ENCODE measurements at regions not wholly inside any gene's neighbourhood (a gene's known extent, or its start where the extent isn't known, plus 50 kb on each side); places are given as distances from the start of the nearest gene placed in this dataset.

GRCh38 chr12:90055071-90055470 lies 346.4 kb upstream of the ATP2B1 start:
- no peak for TF ChIP-seq EZH2 (IDR thresholded peaks at IDR 0.05; ENCODE audit: insufficient read depth, low read length)
- TF ChIP-seq, protein P1, sequence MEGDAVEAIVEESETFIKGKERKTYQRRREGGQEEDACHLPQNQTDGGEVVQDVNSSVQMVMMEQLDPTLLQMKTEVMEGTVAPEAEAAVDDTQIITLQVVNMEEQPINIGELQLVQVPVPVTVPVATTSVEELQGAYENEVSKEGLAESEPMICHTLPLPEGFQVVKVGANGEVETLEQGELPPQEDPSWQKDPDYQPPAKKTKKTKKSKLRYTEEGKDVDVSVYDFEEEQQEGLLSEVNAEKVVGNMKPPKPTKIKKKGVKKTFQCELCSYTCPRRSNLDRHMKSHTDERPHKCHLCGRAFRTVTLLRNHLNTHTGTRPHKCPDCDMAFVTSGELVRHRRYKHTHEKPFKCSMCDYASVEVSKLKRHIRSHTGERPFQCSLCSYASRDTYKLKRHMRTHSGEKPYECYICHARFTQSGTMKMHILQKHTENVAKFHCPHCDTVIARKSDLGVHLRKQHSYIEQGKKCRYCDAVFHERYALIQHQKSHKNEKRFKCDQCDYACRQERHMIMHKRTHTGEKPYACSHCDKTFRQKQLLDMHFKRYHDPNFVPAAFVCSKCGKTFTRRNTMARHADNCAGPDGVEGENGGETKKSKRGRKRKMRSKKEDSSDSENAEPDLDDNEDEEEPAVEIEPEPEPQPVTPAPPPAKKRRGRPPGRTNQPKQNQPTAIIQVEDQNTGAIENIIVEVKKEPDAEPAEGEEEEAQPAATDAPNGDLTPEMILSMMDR (IDR thresholded peaks at IDR 0.05; ENCODE audit: insufficient read depth, low read depth, low read length): no peak
- Mint-ChIP-seq H3K4me1 (ENCODE audit: low read depth, unreplicated experiment) (peaks cover 7% of the 10 kb centered on the region), H3K36me3 (ENCODE audit: low read depth, unreplicated experiment) (no peaks in the 10 kb centered on the region), H3K27me3 (ENCODE audit: low read depth, unreplicated experiment) (no peaks in the 10 kb centered on the region), H3K9me3 (ENCODE audit: unreplicated experiment) (no peaks in the 10 kb centered on the region), H3K4me3 (ENCODE audit: unreplicated experiment) (no peak overlapping the region), H3K27ac (ENCODE audit: unreplicated experiment) (no peak overlapping the region)
- no peaks in the 10 kb centered on the region for H3K79me2 ChIP-seq (ENCODE audit: insufficient read depth, low read length)
- no peaks in the 10 kb centered on the region for H4K20me1 ChIP-seq (ENCODE audit: insufficient read depth, low read length)
- no peak overlapping the region for H3K4me3 ChIP-seq (ENCODE audit: insufficient read depth, low read depth, low read length)
- H3K4me1 ChIP-seq (ENCODE audit: insufficient read depth, low read length): peaks cover 4% of the 10 kb centered on the region
- DNase-seq (ENCODE audit: low read depth) (no peak), FAIRE-seq (no peak)
- no peaks in the 10 kb centered on the region for H3K9me3 ChIP-seq (ENCODE audit: insufficient read depth, low read depth, low read length)
- no peaks in the 10 kb centered on the region for H3K27me3 ChIP-seq (ENCODE audit: insufficient read depth, low read length)
- H3K9ac ChIP-seq (ENCODE audit: low read length): no peak overlapping the region
- no peak overlapping the region for H3K27ac ChIP-seq (ENCODE audit: low read depth, low read length)
- H2AFZ ChIP-seq (ENCODE audit: low read depth, low read length): no peak overlapping the region
- no peaks in the 10 kb centered on the region for H3K36me3 ChIP-seq (ENCODE audit: insufficient read depth, low read length)
- no peak overlapping the region for H3K4me2 ChIP-seq (ENCODE audit: low read length)

DNA sequence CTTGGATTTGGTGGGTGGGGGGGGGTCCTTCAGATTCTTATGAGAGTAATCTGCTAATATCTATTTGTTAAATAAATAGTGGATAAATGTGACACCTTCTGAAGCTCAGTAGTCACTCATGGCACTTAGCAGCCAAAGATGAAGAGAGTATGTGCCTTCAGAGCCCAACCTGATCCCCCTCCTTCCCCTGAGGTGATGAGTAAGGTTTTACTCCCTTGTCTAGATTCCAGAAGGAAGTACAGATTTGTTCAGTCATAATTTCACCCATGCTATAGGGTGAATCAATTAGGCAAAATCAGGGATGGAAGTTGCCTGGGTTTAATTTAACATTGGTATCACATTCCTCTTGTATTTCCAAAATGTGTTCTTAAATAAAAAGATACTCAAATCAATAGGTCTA lies 340.3 kb upstream of the ATP2B1 start:
- no peaks in the 10 kb centered on the region for H3K27me3 Mint-ChIP-seq (ENCODE audit: low read depth, unreplicated experiment)
- no peaks in the 10 kb centered on the region for H3K9me3 Mint-ChIP-seq (ENCODE audit: unreplicated experiment)
- H3K27ac Mint-ChIP-seq (ENCODE audit: unreplicated experiment): no peak overlapping the region
- H3K9ac ChIP-seq (ENCODE audit: low read length): no peak overlapping the region
- no peak overlapping the region for H3K4me2 ChIP-seq (ENCODE audit: low read length)
- no peak overlapping the region for H3K4me3 ChIP-seq (ENCODE audit: insufficient read depth, low read depth, low read length)
- no peak overlapping the region for H3K27ac ChIP-seq (ENCODE audit: low read depth, low read length)
- H3K79me2 ChIP-seq (ENCODE audit: insufficient read depth, low read length): no peaks in the 10 kb centered on the region
- H3K36me3 Mint-ChIP-seq (ENCODE audit: low read depth, unreplicated experiment): no peaks in the 10 kb centered on the region
- peaks cover 2% of the 10 kb centered on the region for H3K4me1 Mint-ChIP-seq (ENCODE audit: low read depth, unreplicated experiment)
- no peaks in the 10 kb centered on the region for H3K4me1 ChIP-seq (ENCODE audit: insufficient read depth, low read length)
- H4K20me1 ChIP-seq (ENCODE audit: insufficient read depth, low read length): no peaks in the 10 kb centered on the region
- H3K9me3 ChIP-seq (ENCODE audit: insufficient read depth, low read depth, low read length): no peaks in the 10 kb centered on the region
- H2AFZ ChIP-seq (ENCODE audit: low read depth, low read length): no peak overlapping the region
- no peak for FAIRE-seq
- no peak for TF ChIP-seq EZH2 (IDR thresholded peaks at IDR 0.05; ENCODE audit: insufficient read depth, low read length)
- TF ChIP-seq, protein P1 (IDR thresholded peaks at IDR 0.05; ENCODE audit: insufficient read depth, low read depth, low read length): no peak
- H3K27me3 ChIP-seq (ENCODE audit: insufficient read depth, low read length): no peaks in the 10 kb centered on the region
- no peaks in the 10 kb centered on the region for H3K36me3 ChIP-seq (ENCODE audit: insufficient read depth, low read length)
- DNase-seq (ENCODE audit: low read depth): no peak
- no peak overlapping the region for H3K4me3 Mint-ChIP-seq (ENCODE audit: unreplicated experiment)

GRCh38 chr12:90045559-90045958 lies 336.9 kb upstream of the ATP2B1 start:
- no peaks in the 10 kb centered on the region for H3K9me3 Mint-ChIP-seq (ENCODE audit: unreplicated experiment)
- H3K79me2 ChIP-seq (ENCODE audit: insufficient read depth, low read length): no peaks in the 10 kb centered on the region
- H3K4me3 ChIP-seq (ENCODE audit: insufficient read depth, low read depth, low read length): no peak overlapping the region
- H2AFZ ChIP-seq (ENCODE audit: low read depth, low read length): no peak overlapping the region
- TF ChIP-seq, protein P1 (IDR thresholded peaks at IDR 0.05; ENCODE audit: insufficient read depth, low read depth, low read length): no peak
- no peak for TF ChIP-seq EZH2 (IDR thresholded peaks at IDR 0.05; ENCODE audit: insufficient read depth, low read length)
- no peaks in the 10 kb centered on the region for H4K20me1 ChIP-seq (ENCODE audit: insufficient read depth, low read length)
- no peaks in the 10 kb centered on the region for H3K27me3 ChIP-seq (ENCODE audit: insufficient read depth, low read length)
- H3K27ac ChIP-seq (ENCODE audit: low read depth, low read length): no peak overlapping the region
- no peak overlapping the region for H3K27ac Mint-ChIP-seq (ENCODE audit: unreplicated experiment)
- H3K4me2 ChIP-seq (ENCODE audit: low read length): no peak overlapping the region
- no peak for DNase-seq (ENCODE audit: low read depth)
- H3K4me1 Mint-ChIP-seq (ENCODE audit: low read depth, unreplicated experiment): peaks cover 11% of the 10 kb centered on the region
- no peak overlapping the region for H3K9ac ChIP-seq (ENCODE audit: low read length)
- H3K36me3 Mint-ChIP-seq (ENCODE audit: low read depth, unreplicated experiment): no peaks in the 10 kb centered on the region
- H3K4me1 ChIP-seq (ENCODE audit: insufficient read depth, low read length): no peaks in the 10 kb centered on the region
- no peaks in the 10 kb centered on the region for H3K27me3 Mint-ChIP-seq (ENCODE audit: low read depth, unreplicated experiment)
- H3K9me3 ChIP-seq (ENCODE audit: insufficient read depth, low read depth, low read length): no peaks in the 10 kb centered on the region
- FAIRE-seq: no peak
- no peaks in the 10 kb centered on the region for H3K36me3 ChIP-seq (ENCODE audit: insufficient read depth, low read length)
- H3K4me3 Mint-ChIP-seq (ENCODE audit: unreplicated experiment): no peak overlapping the region
